H1 (cell line): ENCODE measurements at regions not wholly inside any gene's neighbourhood (a gene's known extent, or its start where the extent isn't known, plus 50 kb on each side); places are given as distances from the start of the nearest gene placed in this dataset.

Experiments used
- BACH1 ChIP-seq: IDR thresholded peaks from 2 replicates; pipeline ENCODE4 v1.6.1; 2012; ENCODE audit warnings: low read length, improper control_type of control experiment
- CHD1 ChIP-seq: IDR thresholded peaks from 2 replicates; pipeline ENCODE4 v1.6.1; 2012; ENCODE audit warnings: low read depth, low read length, improper control_type of control experiment
- CHD2 ChIP-seq: IDR thresholded peaks from 2 replicates; pipeline ENCODE4 v1.6.1; 2012; ENCODE audit warnings: low read length, improper control_type of control experiment
- GABPA ChIP-seq: IDR thresholded peaks from 2 replicates; pipeline ENCODE4 v1.6.1; 2011; ENCODE audit warnings: mild to moderate bottlenecking, low read length, moderate library complexity, borderline replicate concordance; ENCODE audit not compliant: insufficient read depth
- MAFK ChIP-seq: IDR thresholded peaks from 2 replicates; pipeline ENCODE4 v1.6.1; 2012; ENCODE audit warnings: low read depth, mild to moderate bottlenecking, improper control_type of control experiment, low read length
- POLR2A ChIP-seq, 2 experiments: IDR thresholded peaks; 1 replicate in 1 of 2; 2 replicates in 1 of 2; pipeline ENCODE4 v1.6.1; 2011; ENCODE audit warnings: low read depth in 2 of 2, low read length in 2 of 2, mild to moderate bottlenecking in 2 of 2; ENCODE audit errors: control extremely low read depth in 1 of 2
- RAD21 ChIP-seq, 2 experiments: IDR thresholded peaks in 1 of 2; conservative IDR thresholded peaks in 1 of 2; 2 replicates each; pipeline ENCODE4 v1.6.1; 2011; ENCODE audit warnings: low read depth in 2 of 2, low read length in 2 of 2, improper control_type of control experiment in 1 of 2, inconsistent platforms in 1 of 2, mild to moderate bottlenecking in 1 of 2, moderate library complexity in 1 of 2
- SP1 ChIP-seq: IDR thresholded peaks from 2 replicates; pipeline ENCODE4 v1.6.1; 2011; ENCODE audit warnings: low read depth, low read length
- TF ChIP-seq, protein P1 (sequence below): IDR thresholded peaks from 2 replicates; pipeline ENCODE4 v1.6.1; 2012; ENCODE audit warnings: inconsistent platforms
- TF ChIP-seq, protein P2 (sequence below), 3 experiments: IDR thresholded peaks; 1 replicate in 2 of 3; 2 replicates in 1 of 3; pipeline versions ENCODE4 v1.5.1 to v1.6.1; 2011; ENCODE audit warnings: low read length in 3 of 3, mild to moderate bottlenecking in 3 of 3, inconsistent platforms in 2 of 3, low read depth in 1 of 3, moderate library complexity in 1 of 3; ENCODE audit not compliant: insufficient read depth in 1 of 3; ENCODE audit errors: control extremely low read depth in 1 of 3

DNA sequence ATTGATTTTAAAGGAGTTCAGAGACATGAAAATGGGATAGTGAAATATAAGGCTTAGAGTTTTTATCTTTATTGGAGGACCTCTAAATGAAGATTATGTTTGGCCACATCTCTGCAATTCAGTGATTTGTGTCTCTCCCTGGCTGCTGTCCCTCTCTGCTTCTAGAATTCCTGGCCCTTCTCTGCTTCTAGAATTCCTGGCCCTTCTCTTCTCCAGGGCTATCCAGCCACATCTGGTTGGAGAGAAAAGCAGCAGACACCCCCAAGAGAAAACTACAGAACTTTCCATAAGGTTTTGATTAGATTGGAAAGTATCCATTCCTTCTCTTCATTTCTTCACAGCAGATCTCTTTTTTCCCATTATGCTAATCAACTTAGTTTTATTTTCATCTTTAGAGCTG is 135.5 kb downstream of the NPY start:
- no peak for TF ChIP-seq SP1
- TF ChIP-seq, protein P1, sequence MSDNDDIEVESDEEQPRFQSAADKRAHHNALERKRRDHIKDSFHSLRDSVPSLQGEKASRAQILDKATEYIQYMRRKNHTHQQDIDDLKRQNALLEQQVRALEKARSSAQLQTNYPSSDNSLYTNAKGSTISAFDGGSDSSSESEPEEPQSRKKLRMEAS, result no peak
- TF ChIP-seq, protein P2, sequence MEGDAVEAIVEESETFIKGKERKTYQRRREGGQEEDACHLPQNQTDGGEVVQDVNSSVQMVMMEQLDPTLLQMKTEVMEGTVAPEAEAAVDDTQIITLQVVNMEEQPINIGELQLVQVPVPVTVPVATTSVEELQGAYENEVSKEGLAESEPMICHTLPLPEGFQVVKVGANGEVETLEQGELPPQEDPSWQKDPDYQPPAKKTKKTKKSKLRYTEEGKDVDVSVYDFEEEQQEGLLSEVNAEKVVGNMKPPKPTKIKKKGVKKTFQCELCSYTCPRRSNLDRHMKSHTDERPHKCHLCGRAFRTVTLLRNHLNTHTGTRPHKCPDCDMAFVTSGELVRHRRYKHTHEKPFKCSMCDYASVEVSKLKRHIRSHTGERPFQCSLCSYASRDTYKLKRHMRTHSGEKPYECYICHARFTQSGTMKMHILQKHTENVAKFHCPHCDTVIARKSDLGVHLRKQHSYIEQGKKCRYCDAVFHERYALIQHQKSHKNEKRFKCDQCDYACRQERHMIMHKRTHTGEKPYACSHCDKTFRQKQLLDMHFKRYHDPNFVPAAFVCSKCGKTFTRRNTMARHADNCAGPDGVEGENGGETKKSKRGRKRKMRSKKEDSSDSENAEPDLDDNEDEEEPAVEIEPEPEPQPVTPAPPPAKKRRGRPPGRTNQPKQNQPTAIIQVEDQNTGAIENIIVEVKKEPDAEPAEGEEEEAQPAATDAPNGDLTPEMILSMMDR (IDR thresholded peaks at IDR 0.05; ENCODE audit: control extremely low read depth in 1 of 3, insufficient read depth in 1 of 3, low read depth in 1 of 3, low read length in 3 of 3), result no peak
- no peak for TF ChIP-seq POLR2A (IDR thresholded peaks at IDR 0.05; ENCODE audit: control extremely low read depth in 1 of 2, low read depth in 2 of 2, low read length in 2 of 2)
- no peak for TF ChIP-seq BACH1
- no peak for TF ChIP-seq RAD21 (IDR thresholded peaks at IDR 0.05 in 1 of 2, conservative IDR thresholded peaks at IDR 0.05 in 1 of 2; ENCODE audit: low read depth in 2 of 2, low read length in 2 of 2)
- TF ChIP-seq GABPA, result no peak
- no peak for TF ChIP-seq CHD1
- TF ChIP-seq CHD2, result no peak
- TF ChIP-seq MAFK, result no peak
